Gastroesophageal sphincter (tissue), 3 donors: ENCODE measurements at regions not wholly inside any gene's neighbourhood (a gene's known extent, or its start where the extent isn't known, plus 50 kb on each side); places are given as distances from the start of the nearest gene placed in this dataset.

Experiments
- CTCF ChIP-seq, 4 experiments: fragments of 200-600 bp in 2 of 4; fragments of 450-650 bp in 2 of 4; sonication (generic) in 1 of 4; IDR thresholded peaks; one replicate each; pipeline ENCODE4 v1.5.1; 2017 to 2019; ENCODE audit warnings: antibody characterized with exemption in 4 of 4, mild to moderate bottlenecking in 2 of 4, moderate library complexity in 2 of 4
- POLR2AphosphoS5 ChIP-seq: sonication (generic); formaldehyde crosslinking; IDR thresholded peaks from one replicate; pipeline ENCODE4 v1.6.1; 2017; ENCODE audit warnings: antibody characterized with exemption

GRCh38 chr2:67210430-67210829 is 186.7 kb upstream of the ETAA1 start:
- TF ChIP-seq CTCF (IDR thresholded peaks at IDR 0.05) (no peak), POLR2AphosphoS5 (no peak)
